HPDE6-E6E7 (cell line): ENCODE measurements at regions not wholly inside any gene's neighbourhood (a gene's known extent, or its start where the extent isn't known, plus 50 kb on each side); places are given as distances from the start of the nearest gene placed in this dataset.

Source experiments
- DNase-seq: peaks from one replicate; pipeline ENCODE4 v3.0.0; 2011; ENCODE audit warnings: missing footprints; ENCODE audit errors: extremely low spot score

DNA sequence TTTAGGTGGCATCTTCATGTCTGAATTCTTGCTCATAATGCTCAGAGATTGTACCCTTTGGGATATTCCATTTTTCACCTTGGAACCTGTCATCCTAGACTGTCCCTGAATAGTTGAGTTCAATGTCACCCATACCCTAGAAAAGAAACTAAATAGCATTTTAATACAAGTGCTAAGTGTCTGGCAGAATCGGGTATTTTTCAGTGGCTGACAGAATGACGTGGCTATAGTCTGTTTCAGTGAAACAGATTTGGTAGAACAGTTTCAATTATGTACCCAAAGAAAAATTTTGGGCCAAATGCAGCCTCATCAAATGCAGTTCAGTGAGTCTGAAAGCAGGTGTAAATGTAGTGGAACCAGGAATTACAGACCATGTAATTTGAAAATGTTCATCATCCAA lies 1041.2 kb downstream of the DTWD2 start:
- no peak for DNase-seq

DNA sequence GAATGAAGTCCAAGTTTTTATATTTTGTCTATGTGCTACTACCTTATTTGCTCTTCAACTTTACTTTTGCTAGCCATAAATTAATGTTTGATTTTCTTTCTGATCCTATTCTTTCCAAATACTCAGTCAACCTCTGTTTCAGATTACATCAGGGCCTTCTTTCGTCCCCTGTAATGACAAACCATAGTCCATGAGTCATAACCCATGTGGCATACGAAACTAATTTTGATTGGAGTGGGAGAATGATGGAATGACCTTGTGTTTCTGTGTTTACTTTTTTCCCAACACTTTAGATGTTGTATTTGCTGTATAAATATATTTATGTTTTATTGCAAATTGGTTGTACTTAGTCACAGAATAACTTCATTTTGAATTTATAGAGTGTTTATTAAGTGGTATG lies 1043.1 kb downstream of the DTWD2 start:
- DNase-seq: no peak

DNA sequence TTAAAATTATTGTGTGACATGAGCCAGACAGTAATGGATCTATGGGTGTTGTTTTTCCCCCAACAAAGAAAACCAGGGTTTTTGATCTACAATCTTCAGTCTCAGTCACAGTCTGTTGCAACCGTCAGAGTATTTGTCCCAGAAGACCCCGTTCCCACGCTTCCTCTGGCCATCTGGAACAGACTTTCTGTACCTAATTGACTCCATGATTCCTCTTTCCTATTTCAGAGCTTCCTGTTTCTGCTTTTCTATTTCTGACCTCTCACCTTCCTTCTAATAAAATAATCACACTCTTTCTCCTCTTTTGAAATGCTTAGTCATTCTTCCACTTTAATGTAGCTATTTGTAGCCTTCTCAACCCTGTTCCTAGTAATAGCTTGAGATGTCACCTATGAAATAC lies 1044.8 kb downstream of the DTWD2 start:
- no peak for DNase-seq

DNA sequence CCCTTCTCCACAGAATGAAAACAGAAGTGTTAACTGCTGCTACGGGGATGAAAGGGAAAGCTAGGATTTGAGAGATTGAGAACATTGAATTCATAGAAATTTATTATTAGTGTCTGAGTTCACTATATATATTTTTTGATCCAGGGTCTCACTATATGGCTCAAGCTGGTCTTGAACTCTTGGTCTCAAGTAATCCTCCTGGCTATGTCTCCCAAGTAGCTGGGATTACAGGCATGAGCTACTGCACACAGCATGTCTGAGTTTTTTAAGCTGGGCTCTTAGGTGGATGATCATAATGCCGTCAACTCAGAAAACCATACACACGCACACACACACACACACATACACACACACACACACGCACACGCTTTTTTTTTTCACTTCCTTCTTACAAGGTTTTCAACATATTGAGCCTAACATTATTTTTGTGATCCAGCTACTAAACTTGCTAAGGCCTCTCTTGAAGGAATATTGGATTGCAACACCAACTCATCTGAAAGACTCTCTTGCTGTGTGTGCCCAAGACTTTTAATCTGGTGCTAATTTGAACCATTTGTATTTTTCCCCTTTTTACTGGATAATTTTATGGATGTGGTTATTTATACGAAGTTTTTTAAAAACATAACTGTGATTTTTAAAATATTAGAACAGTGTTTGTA lies 1045.4 kb downstream of the DTWD2 start:
- DNase-seq: no peak

DNA sequence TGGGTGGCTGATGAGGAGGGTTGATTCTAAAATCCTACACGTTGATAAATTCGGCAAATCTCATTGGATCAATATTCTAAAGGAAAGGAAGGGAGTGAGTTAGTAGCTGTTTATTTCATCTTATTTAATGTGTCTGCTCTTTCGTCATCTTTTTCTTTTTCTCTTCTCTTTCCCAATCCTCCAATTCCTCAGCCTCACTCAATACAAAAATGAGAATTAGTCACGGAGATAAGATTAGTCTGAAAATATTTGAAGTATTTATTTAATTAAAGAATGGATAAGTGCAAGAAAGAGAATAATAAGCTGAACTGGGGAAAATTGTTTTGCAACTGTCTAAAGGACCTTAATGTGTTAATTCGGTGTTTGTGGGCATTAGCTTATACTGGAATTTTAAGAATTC lies 1095.1 kb downstream of the DTWD2 start:
- DNase-seq: no peak

DNA sequence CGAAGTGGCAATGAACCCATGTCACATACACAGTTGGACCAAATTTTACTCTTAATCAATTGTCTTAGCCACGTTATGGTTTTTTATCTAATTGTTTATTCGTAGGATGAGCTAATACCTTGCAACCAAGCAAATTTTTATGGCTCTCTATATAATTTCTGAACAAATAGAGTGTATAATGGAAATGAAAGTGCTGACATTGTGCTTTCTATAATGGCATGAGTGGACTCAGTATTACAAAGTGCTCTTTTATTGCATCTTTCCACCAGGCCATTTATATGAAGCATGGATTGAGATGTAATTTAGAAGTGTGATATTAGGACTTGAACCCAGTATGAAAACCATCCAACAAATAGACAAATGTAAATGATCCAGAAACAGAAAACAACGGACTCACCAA lies 1096.0 kb downstream of the DTWD2 start:
- DNase-seq: no peak

DNA sequence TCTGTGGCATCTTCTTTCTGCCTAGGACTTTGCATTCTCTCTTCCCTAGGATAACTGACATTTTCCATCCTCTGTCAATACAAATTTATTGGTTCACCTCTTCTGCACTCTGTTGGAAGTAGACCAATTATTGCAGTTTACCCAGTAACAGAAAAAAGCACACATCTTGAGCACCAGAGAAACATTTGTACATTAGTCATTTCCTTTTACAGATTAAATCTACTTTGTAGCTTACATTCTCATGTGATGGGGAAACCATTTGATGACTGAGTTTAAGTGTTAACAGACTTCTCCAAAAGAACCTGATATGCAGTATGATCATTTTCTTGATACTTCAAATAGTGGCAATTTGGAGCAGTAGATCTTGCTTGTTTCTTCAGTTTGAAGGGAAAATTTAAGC lies 1098.8 kb downstream of the DTWD2 start:
- DNase-seq: no peak

DNA sequence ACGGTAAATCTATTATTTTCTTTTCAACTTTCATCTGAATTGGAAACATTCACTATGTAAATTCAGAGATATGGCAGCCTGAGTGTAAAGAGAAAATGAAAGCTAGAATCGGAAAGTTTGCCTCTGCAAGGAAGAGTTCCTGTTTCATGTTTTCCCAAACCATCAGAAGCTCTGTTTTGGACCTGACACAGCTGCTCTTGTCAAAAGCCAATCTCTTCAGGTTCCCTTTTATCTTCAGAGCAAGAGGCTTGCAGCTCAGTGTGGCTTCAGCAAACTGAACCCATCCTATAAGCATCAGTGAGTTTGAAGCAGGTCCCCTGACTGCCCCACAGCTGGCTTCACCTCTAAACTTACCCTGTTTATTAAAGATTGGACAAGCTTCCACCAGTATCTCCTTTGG lies 1099.7 kb downstream of the DTWD2 start:
- DNase-seq: no peak

DNA sequence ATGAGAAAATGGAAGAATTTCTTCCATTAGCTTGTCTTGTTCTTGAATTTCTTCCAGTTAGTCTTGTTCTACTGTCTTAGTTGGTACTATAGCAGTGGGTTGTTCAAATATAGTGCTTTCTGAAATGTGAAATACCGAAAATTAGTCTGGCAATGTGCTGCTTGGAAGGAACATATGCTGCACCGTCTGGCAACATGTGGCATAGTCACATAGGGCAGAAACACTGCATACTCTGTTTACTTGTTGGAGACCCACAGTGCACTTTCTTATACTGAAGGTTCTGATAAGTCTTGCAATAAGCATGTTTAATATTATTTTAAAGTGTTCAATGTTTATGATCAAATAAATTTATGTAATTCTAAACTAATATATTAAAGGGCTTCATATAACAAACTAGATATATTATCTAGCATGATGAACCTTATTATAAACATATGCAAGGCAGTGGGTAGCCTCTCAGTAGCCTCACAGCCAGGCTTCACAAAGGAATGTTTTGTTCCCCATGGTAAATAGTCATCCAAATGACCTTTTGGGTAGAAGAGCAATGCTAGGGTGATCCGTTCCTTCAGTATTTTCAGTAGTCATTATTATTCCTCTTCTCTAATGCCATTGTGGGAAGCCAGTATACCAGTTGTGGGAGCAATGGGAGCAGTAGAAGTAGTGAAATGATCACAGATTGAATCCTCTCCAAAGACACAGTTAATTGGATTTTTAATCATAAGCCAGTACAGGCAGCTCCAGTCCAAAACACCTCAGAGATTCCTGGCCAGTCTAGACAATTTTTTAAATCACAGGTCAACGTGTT lies 1106.7 kb downstream of the DTWD2 start:
- DNase-seq: no peak

DNA sequence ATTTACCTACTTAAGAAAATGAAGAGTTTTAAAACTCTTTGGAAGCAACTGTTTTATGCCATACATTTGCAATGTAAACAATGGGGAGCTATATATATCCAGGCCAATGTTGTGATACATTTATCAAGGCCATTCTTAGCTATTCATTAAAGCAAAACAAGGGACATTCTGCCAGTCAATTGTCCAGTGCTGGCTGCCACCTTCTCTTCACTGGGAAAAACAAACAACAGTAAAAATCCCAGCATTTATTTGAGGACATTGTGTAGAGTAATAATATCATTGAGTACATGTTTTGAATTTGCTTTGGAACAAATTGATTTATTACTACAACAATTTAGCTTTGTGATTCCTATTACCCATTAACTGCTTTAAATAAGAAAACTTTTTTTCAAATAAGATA lies 1107.4 kb downstream of the DTWD2 start:
- DNase-seq: no peak

DNA sequence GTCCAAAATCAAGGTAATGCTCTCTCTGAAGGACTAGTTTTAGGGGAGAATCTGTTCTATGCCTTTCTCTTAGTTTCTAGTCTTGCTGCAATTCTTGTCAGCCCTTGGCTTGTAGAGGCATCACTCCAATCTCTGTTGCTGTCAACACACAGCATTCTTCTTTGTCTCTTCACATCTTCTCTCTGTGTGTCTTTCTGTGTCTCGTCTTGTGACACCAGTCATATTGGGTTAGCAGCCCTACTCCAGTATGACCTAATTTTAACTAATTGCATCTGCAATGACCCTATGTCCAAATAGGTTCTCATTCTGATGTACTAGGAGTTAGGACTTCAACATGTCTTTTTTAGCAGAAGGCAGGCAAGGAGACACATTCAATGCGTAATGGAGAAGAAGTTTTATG lies 1110.6 kb downstream of the DTWD2 start:
- no peak for DNase-seq

DNA sequence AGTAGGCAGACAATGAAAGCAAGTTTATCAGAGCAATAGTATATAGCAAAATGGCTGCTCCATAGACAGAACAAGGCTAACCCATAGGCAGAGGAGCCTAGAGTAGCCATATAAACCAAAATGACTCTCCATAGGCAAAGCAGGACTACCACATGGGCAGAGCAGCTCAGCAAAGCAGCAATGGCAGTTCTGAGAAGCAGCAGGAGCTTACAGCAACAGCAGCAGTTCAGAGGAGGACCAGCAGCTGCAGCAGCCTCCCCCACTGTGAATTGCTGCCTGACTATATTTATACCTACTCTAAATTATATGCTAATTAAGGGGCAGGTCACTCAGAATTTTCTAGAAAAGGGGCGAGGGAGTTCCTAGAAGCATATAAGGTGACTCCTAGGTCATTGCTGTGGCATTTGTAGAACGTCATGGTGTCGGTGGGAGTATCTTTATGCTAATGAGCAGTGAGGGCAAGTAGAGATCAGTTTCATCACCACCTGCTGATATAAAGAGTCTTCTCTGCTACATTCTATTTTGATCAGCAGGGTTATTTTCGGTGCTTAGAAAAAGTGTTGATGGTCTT lies 1115.5 kb downstream of the DTWD2 start:
- no peak for DNase-seq

DNA sequence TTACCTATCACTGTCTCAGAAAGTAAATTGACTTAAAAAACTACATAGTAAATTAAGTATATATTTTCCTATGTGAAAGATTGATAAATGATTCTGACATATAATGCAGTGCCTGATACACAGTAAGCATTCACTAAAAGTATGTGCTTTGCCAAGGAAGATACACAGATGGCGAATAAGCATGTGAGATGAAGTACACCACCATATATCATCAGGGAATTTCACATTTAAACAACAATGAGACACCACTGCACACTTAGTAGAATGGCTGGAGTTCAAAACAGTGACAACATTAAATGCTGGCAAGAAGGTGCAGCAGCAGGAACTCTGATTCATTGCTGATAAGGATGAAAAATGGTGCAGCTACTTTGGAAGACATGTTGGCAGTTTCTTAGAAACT lies 1118.8 kb downstream of the DTWD2 start:
- DNase-seq: no peak

DNA sequence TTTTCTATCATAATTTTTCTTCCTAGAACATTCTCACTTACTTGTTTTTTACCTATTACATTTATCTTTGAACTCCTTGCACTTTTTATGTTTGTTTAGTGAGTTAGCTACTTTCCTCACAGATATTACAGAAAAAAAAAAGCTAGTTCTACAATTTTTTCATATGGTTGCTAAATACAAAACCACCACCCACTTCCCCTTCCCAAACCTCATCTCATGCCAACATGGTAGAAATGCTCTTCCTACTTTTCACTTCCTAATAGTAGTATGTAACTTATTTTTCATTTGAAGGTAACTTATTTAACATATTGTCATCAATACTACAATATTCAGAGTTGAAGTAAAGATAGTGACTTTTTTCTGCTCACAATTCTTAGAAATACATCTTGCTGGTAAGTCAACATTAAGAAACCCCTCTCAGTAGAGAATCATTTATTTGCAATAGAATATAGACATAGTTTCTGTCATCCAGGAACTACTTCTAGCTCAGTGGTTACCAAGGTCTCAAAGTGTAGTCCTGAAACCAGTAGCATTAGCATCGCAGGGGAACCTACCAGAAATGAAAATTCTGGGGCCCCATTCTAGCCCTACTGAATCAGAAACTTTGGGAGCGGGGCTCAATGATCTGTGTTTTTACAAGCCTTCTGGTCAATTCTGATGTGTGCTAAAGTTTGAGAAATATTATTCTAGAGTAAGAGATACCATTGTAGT lies 1124.6 kb downstream of the DTWD2 start:
- no peak for DNase-seq

DNA sequence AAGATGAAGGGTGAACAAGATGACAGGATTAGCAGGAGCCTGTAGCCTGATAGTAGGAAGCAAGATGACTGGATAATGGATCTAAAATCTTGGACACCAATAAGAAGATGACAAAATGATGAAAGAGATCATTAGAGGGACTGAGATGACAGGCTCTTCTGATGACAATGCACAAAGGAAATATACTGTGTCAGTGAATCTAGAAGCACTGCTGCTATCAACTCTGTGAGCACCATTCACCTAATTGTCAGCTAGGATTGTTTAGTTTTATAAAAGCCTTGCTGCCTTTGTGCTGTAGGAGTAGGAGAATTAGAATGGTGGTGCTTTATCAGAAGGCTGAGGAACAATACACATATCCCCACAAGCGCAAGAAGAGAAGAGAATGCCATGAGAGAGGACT lies 1127.8 kb downstream of the DTWD2 start:
- no peak for DNase-seq

DNA sequence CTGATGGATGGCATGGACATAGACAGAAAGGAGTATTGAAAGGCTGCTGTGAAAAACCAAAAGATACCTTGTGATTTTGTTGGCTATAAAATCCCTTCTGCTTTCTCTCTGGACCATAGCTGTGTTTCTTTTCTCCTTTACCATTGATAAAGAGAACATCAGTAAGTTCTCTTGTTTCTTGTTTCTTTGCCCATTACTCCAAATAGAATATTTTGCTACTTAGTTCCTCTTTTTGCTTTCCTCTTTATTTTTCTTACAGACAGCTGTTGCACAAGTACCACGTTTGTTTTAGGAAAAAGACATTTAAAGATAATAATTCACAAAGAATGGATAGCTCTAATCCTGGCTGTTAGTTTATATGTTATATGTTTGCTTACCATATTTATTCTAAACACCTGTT lies 1129.2 kb downstream of the DTWD2 start:
- no peak for DNase-seq

DNA sequence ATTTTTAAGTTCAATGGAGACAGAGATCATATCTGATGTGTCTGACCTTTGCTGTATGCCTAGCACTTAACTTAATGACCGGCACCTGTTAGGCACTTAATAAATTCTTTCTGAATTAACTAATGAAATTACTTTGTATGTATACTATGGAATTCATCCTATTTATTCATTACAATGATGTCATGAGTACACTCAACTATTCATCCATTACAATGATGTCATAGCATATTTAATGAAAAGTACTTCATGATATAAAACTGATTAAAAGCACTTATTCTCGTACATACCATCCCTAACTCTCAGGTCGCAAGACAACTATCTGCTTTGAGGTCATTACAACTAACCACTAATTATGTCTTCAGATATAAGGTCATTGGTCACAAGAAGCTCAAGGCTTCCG lies 1131.6 kb downstream of the DTWD2 start:
- DNase-seq: no peak

DNA sequence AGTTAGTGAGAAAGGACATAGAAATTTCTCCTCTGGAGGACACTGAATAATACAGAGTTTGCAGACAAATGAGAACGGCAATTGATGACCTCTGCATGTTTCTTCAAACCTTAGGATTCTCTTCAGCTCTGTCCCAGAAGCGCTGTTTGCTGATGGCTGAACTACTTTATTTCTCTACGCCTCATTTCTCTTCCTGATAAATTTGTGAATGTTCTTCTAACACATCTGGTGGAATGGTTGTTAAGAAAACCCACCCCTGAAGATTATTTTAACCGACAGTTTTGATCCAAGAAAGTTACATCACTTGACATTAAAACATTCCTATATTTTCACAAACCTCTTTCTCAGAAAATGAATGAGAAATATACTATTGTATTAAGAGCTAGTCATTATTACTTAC lies 1150.6 kb downstream of the DTWD2 start:
- no peak for DNase-seq

DNA sequence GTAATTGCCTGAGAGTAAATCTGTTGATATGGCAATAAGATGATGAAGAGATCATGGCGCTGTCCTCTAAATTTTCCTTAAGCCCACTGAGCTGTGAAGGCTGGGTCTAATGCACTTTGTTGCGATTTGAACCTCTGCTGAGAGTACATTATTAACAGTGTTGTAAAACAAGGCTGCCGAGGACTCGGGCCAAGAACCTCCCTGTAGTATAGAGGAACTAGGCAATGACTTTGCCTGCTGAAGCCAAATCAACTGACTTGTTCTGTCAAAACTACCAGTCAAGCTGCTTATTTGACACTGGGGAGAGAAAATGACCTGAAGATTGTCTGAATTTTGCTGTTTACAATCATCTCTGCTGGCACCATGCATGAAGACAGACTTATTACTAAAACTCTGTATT lies 1154.7 kb downstream of the DTWD2 start:
- no peak for DNase-seq

DNA sequence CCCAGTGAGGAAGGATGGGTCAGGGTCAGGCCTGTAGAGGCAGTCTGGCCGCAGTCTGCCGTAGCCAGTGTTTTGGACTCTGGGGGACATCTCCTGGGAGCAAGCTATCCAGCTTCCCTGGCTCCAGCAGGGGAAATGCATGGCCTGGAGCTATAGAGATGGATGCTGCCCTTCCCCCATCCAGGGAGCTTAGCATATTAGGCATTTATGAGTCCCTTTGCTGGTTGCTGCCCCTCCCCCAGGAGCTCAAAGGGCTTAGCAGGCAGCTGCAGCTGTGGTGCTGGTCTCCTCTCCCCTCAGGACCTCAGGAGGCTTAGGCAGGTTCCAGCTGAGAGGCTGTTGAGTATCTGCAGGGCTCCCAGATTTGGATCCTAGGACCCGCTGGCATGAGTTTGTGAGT lies 1158.7 kb downstream of the DTWD2 start:
- no peak for DNase-seq

DNA sequence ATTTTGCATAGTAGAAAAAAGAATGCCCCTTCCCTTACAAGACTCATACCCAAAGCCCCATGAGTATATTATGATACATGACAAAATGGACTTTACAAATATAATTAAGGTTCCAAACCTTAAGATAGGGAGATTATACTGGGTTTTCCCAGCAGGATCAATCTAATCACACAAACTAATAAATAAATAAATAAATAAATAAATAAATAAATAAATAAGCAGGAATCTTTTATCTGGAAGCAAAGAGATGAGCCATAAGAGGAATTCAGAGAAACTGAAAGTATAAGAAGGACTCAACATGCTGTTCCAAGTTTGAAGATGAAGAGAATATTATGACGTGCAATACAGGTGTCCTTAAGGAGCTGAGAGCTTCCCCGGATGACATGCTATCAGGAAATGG lies 1174.5 kb downstream of the DTWD2 start:
- DNase-seq: no peak

DNA sequence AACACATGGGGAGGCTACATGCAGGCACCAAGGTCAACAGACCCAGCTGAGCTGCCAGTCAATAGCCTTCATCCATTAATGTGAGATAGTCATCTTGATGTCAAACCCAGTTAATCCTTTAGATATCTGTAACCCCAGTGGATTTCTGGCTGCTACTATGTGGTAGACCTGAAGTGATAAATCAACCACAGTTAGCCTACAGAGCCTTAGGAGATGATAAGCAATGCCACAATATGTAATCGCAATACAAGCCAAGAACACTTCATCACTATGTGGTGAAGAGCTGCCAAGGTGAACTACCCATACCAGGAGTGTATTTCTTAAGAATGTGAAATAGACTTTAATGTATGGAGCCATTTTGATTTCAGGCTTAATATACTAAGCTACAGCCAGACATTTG lies 1175.5 kb downstream of the DTWD2 start:
- no peak for DNase-seq

DNA sequence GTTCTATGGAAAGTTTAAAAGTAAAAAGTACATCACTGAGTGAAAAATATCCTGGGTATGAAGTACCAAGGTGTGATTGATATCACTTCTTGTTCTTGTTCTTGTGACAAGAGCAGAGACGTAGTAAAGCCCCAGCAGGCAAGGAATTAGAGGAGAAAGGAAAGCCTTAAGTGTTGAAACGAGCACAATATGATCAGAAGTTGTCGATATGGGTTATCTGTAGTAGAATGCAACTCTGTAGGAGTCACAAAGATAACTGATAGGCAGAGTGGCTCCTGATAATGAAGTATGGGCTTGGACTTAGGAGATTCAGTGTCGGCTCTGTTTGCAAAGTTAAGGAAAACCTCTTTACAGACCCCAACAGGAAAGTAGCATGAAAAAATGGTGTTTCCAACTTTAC lies 1179.1 kb downstream of the DTWD2 start:
- DNase-seq: no peak
